NCI-H226 (cell line): ENCODE measurements at regions not wholly inside any gene's neighbourhood (a gene's known extent, or its start where the extent isn't known, plus 50 kb on each side); places are given as distances from the start of the nearest gene placed in this dataset.

Source experiments
- DNase-seq: peaks from one replicate; pipeline ENCODE4 v3.0.0-alpha.2; 2015

- DNase-seq, result no peak
These were observed 237.0 kb upstream of the CDH20 start for GRCh38 chr18:61096226-61096625.

GRCh38 chr18:61107113-61107512 is 226.1 kb upstream of the CDH20 start:
- DNase-seq, result no peak

GRCh38 chr18:61108706-61109105 is 224.5 kb upstream of the CDH20 start:
- no peak for DNase-seq

- no peak for DNase-seq
These were observed 209.9 kb upstream of the CDH20 start for GRCh38 chr18:61123309-61123708.

- no peak for DNase-seq
These were observed 205.3 kb upstream of the CDH20 start for GRCh38 chr18:61127714-61128467.

GRCh38 chr18:61129001-61129400 is 204.2 kb upstream of the CDH20 start:
- no peak for DNase-seq

GRCh38 chr18:61132031-61132430 is 201.2 kb upstream of the CDH20 start:
- DNase-seq, result no peak

- DNase-seq, result no peak
These were observed 199.4 kb upstream of the CDH20 start for GRCh38 chr18:61133783-61134182.

GRCh38 chr18:61136711-61137251 is 196.4 kb upstream of the CDH20 start:
- no peak for DNase-seq

- DNase-seq, result no peak
These were observed 191.5 kb upstream of the CDH20 start for GRCh38 chr18:61141691-61142090.

- DNase-seq, result no peak
These were observed 184.9 kb upstream of the CDH20 start for GRCh38 chr18:61148322-61148721.

- no peak for DNase-seq
These were observed 183.4 kb upstream of the CDH20 start for GRCh38 chr18:61149786-61150185.

GRCh38 chr18:61153571-61153970 is 179.7 kb upstream of the CDH20 start:
- no peak for DNase-seq

GRCh38 chr18:61154866-61155265 is 178.4 kb upstream of the CDH20 start:
- no peak for DNase-seq

GRCh38 chr18:61155586-61155985 is 177.6 kb upstream of the CDH20 start:
- DNase-seq, result no peak

GRCh38 chr18:61157451-61157850 is 175.8 kb upstream of the CDH20 start:
- no peak for DNase-seq

- DNase-seq, result no peak
These were observed 174.0 kb upstream of the CDH20 start for GRCh38 chr18:61159246-61159645.

- DNase-seq, result no peak
These were observed 168.9 kb upstream of the CDH20 start for GRCh38 chr18:61164321-61164720.

GRCh38 chr18:61167902-61168301 is 165.3 kb upstream of the CDH20 start:
- DNase-seq, result no peak

- no peak for DNase-seq
These were observed 163.8 kb upstream of the CDH20 start for GRCh38 chr18:61169386-61169785.

GRCh38 chr18:61172624-61173023 is 160.6 kb upstream of the CDH20 start:
- no peak for DNase-seq

GRCh38 chr18:61173554-61173953 is 159.7 kb upstream of the CDH20 start:
- no peak for DNase-seq

GRCh38 chr18:61183798-61184197 is 149.4 kb upstream of the CDH20 start:
- no peak for DNase-seq

GRCh38 chr18:61187971-61188370 is 145.3 kb upstream of the CDH20 start:
- DNase-seq, result no peak

- DNase-seq, result no peak
These were observed 143.9 kb upstream of the CDH20 start for GRCh38 chr18:61189376-61189775.
